GM12878 (cell line): ENCODE measurements at regions not wholly inside any gene's neighbourhood (a gene's known extent, or its start where the extent isn't known, plus 50 kb on each side); places are given as distances from the start of the nearest gene placed in this dataset.

ENCODE experiments used
- ATAC-seq: fragments of 200-7000 bp; cut with Tn5 transposase; 3 replicates; pipeline ENCODE4 v1.9.1; 2020; ENCODE audit warnings: mild to moderate bottlenecking, moderate library complexity
- BruUV-seq: library from RNA; stranded (reverse); fragments of 400-500 nt; replicated peaks from 2 replicates; lab custom pipeline; 2021; lab: Mats Ljungman, UMichigan
- CTCF ChIA-PET: fragments of 300-600 bp; sonication (Branson Sonifier 250); formaldehyde crosslinking; extraction: SDS; loops from one replicate; lab custom pipeline; 2021; ENCODE audit warnings: inconsistent platforms; lab: Yijun Ruan, JAX
- POLR2A ChIA-PET: fragments of 350-600 bp; formaldehyde crosslinking; extraction: SDS; loops from one replicate; lab custom pipeline; 2021; ENCODE audit warnings: inconsistent platforms; lab: Charles Lee
- RAD21 ChIA-PET: fragments of 300-600 bp; sonication (Branson Sonifier 250); formaldehyde crosslinking; loops from one replicate; lab custom pipeline; 2023; ENCODE audit warnings: antibody characterized with exemption; ENCODE audit not compliant: unreplicated experiment; lab: Charles Lee
- SMC1A ChIA-PET: fragments of 300-600 bp; sonication (Branson Sonifier 250); formaldehyde crosslinking; loops from one replicate; lab custom pipeline; 2023; ENCODE audit not compliant: unreplicated experiment, uncharacterized antibody; lab: Charles Lee
- DNase-seq: peaks from one replicate; pipeline ENCODE4 v3.0.0-alpha.2; 2011; ENCODE audit warnings: low read depth, low spot score
- FAIRE-seq: peaks from 3 replicates; lab custom pipeline; 2011; peaks lifted over from hg19 to GRCh38; lab: Jason Lieb, UNC
- H2AFZ ChIP-seq: 2 replicates; pipeline ENCODE4 v1.6.0; 2011; ENCODE audit warnings: low read depth, low read length, control low read depth; ENCODE audit not compliant: control insufficient read depth
- H3K27ac ChIP-seq: 2 replicates; pipeline ENCODE4 v1.5.1; 2011; ENCODE audit warnings: control low read depth; ENCODE audit not compliant: control insufficient read depth, insufficient read depth
- H3K27me3 ChIP-seq, 2 experiments: replicated peaks in 1 of 2; 2 replicates each; pipeline versions ENCODE4 v1.6.0 to v1.6.1; 2011; ENCODE audit warnings: low read length in 1 of 2; ENCODE audit not compliant: control insufficient read depth in 2 of 2, insufficient read depth in 2 of 2
- H3K36me3 ChIP-seq, 2 experiments: 2 replicates each; pipeline ENCODE4 v1.5.1; 2011; ENCODE audit warnings: low read length in 1 of 2; ENCODE audit not compliant: control insufficient read depth in 2 of 2, insufficient read depth in 2 of 2
- H3K4me1 ChIP-seq: 2 replicates; pipeline ENCODE4 v1.6.1; 2011; ENCODE audit warnings: mild to moderate bottlenecking, low read length, moderate library complexity, mixed read lengths; ENCODE audit not compliant: control insufficient read depth, insufficient read depth
- H3K4me2 ChIP-seq: 2 replicates; pipeline ENCODE4 v1.6.0; 2011; ENCODE audit warnings: control low read depth; ENCODE audit not compliant: control insufficient read depth, insufficient read depth
- H3K4me3 ChIP-seq: fragments of 200-600 bp; sonication (generic); 2 replicates; pipeline ENCODE4 v1.5.1; 2016
- H3K79me2 ChIP-seq: 2 replicates; pipeline ENCODE4 v1.6.0; 2011; ENCODE audit warnings: low read length; ENCODE audit not compliant: control insufficient read depth, insufficient read depth
- H3K9ac ChIP-seq: 2 replicates; pipeline ENCODE4 v1.8.0; 2011; ENCODE audit warnings: low read length, control low read depth, mixed read lengths; ENCODE audit not compliant: control insufficient read depth, insufficient read depth
- H3K9me3 ChIP-seq: replicated peaks from 3 replicates; pipeline ENCODE4 v1.5.1; 2011; ENCODE audit warnings: mild to moderate bottlenecking, low read length; ENCODE audit not compliant: control insufficient read depth, insufficient read depth
- H4K20me1 ChIP-seq: 2 replicates; pipeline ENCODE4 v1.6.0; 2011; ENCODE audit not compliant: control insufficient read depth, insufficient read depth
- BRCA1 ChIP-seq: IDR thresholded peaks from 2 replicates; pipeline ENCODE4 v1.6.1; 2011; ENCODE audit warnings: low read depth, low read length, improper control_type of control experiment
- CBX5 ChIP-seq: sonication (generic); IDR thresholded peaks from 2 replicates; pipeline ENCODE4 v1.6.1; 2016; ENCODE audit warnings: low read depth, moderate library complexity, mild to moderate bottlenecking, inconsistent platforms
- NRF1 ChIP-seq: conservative IDR thresholded peaks from 2 replicates; pipeline ENCODE4 v1.6.1; 2011; ENCODE audit warnings: mild to moderate bottlenecking, low read depth, low read length, improper control_type of control experiment
- PML ChIP-seq: IDR thresholded peaks from 2 replicates; pipeline ENCODE4 v1.6.1; 2012; ENCODE audit warnings: low read length, inconsistent platforms
- POLR2A ChIP-seq: IDR thresholded peaks from 2 replicates; pipeline ENCODE4 v1.6.1; 2011; ENCODE audit warnings: low read depth, mild to moderate bottlenecking, low read length
- SMC3 ChIP-seq: IDR thresholded peaks from 2 replicates; pipeline ENCODE4 v1.6.1; 2011; ENCODE audit warnings: low read length, improper control_type of control experiment, borderline replicate concordance
- SPI1 ChIP-seq: IDR thresholded peaks from 2 replicates; pipeline ENCODE4 v1.6.1; 2011; ENCODE audit warnings: low read depth, mild to moderate bottlenecking, low read length, moderate library complexity, borderline replicate concordance; ENCODE audit not compliant: insufficient read depth
- SRF ChIP-seq, 2 experiments: IDR thresholded peaks; 2 replicates each; pipeline ENCODE4 v1.6.1; 2011; ENCODE audit warnings: low read depth in 2 of 2, low read length in 2 of 2, mild to moderate bottlenecking in 1 of 2, moderate library complexity in 1 of 2
- WGBS: methylation state at CpG from one replicate; pipeline ENCODE4 v1.1.6; 2016; ENCODE audit warnings: low lambda C conversion rate; ENCODE audit not compliant: insufficient replicate concordance, insufficient coverage; ENCODE audit errors: missing lambda C conversion rate; 5-methylcytosine and 5-hydroxymethylcytosine counted together
- in situ Hi-C: fragments of 300-500 bp; cut with MboI; formaldehyde crosslinking; loops from 9 replicates; pipeline ENCODE4 v1.14.3; 2018; ENCODE audit warnings: mixed read lengths
- intact Hi-C: fragments of 100-400 bp; cut with micrococcal nuclease; formaldehyde crosslinking; loops from one replicate; pipeline ENCODE4 v1.14.2; 2022; ENCODE audit not compliant: unreplicated experiment
- TF ChIP-seq, protein P1 (sequence below): IDR thresholded peaks from 2 replicates; pipeline ENCODE4 v1.6.1; 2012; ENCODE audit warnings: mild to moderate bottlenecking, low read depth, low read length
- TF ChIP-seq, protein P2 (sequence below): fragments of 150-350 bp; IDR thresholded peaks from 2 replicates; pipeline ENCODE4 v1.6.1; 2014; ENCODE audit warnings: mild to moderate bottlenecking, low read depth, low read length

DNA sequence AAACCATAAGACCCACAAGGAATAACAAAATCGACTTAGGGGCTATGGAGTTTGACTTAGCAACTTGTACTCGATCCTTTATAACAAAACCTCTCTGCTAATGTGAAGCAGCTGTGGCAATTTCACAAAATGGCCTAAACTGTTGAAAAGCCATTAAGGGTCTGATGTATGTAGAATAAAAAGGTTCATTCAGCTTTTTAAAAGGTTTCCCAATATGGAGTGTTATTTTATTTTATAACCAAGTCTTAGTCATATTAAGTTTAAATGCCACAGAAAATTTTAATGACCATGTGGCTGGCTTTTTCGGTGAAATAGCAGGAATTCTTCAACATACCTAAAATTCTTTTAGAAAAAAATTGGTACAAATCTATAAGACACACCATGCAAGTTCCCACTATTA, 291.8 kb upstream of the HAND2 start:
- BruUV-seq = no TSS peak
- Histone ChIP-seq H3K9ac (no peak overlapping the region), H3K4me2 (no peak overlapping the region), H3K27me3 (no peaks in the 10 kb centered on the region), H3K4me3 (no peak overlapping the region), H2AFZ (no peak overlapping the region), H4K20me1 (no peaks in the 10 kb centered on the region), H3K4me1 (no peaks in the 10 kb centered on the region), H3K79me2 (no peaks in the 10 kb centered on the region), H3K27ac (no peak overlapping the region), H3K36me3 (no peaks in the 10 kb centered on the region), H3K9me3 (no peaks in the 10 kb centered on the region)
- 1% methylated on average over 3 of the region's 3 CpGs for WGBS
- DNase-seq = no peak
- ChIA-PET POLR2A (interaction anchor here (0.6 kb wide), 1 partner anchor 61 kb away, joined by 6 read pairs; no protein-coding TSS in a partner anchor), SMC1A (no interaction called here), RAD21 (no interaction called here), CTCF (no interaction called here)
- TF ChIP-seq PML (no peak), NRF1 (no peak), SRF (IDR thresholded peaks at IDR 0.05; ENCODE audit: low read depth in 2 of 2, low read length in 2 of 2) (no peak), BRCA1 (no peak), SMC3 (no peak), POLR2A (no peak), SPI1 (no peak), CBX5 (no peak)
- TF ChIP-seq, protein P1, sequence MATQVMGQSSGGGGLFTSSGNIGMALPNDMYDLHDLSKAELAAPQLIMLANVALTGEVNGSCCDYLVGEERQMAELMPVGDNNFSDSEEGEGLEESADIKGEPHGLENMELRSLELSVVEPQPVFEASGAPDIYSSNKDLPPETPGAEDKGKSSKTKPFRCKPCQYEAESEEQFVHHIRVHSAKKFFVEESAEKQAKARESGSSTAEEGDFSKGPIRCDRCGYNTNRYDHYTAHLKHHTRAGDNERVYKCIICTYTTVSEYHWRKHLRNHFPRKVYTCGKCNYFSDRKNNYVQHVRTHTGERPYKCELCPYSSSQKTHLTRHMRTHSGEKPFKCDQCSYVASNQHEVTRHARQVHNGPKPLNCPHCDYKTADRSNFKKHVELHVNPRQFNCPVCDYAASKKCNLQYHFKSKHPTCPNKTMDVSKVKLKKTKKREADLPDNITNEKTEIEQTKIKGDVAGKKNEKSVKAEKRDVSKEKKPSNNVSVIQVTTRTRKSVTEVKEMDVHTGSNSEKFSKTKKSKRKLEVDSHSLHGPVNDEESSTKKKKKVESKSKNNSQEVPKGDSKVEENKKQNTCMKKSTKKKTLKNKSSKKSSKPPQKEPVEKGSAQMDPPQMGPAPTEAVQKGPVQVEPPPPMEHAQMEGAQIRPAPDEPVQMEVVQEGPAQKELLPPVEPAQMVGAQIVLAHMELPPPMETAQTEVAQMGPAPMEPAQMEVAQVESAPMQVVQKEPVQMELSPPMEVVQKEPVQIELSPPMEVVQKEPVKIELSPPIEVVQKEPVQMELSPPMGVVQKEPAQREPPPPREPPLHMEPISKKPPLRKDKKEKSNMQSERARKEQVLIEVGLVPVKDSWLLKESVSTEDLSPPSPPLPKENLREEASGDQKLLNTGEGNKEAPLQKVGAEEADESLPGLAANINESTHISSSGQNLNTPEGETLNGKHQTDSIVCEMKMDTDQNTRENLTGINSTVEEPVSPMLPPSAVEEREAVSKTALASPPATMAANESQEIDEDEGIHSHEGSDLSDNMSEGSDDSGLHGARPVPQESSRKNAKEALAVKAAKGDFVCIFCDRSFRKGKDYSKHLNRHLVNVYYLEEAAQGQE = no peak
- TF ChIP-seq, protein P2, sequence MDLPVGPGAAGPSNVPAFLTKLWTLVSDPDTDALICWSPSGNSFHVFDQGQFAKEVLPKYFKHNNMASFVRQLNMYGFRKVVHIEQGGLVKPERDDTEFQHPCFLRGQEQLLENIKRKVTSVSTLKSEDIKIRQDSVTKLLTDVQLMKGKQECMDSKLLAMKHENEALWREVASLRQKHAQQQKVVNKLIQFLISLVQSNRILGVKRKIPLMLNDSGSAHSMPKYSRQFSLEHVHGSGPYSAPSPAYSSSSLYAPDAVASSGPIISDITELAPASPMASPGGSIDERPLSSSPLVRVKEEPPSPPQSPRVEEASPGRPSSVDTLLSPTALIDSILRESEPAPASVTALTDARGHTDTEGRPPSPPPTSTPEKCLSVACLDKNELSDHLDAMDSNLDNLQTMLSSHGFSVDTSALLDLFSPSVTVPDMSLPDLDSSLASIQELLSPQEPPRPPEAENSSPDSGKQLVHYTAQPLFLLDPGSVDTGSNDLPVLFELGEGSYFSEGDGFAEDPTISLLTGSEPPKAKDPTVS = no peak
- in situ Hi-C loops (no loop called here), intact Hi-C loops (no loop called here)
- no peak for FAIRE-seq
- no peak for ATAC-seq
